ENCODE measurements at regions not wholly inside any gene's neighbourhood (a gene's known extent, or its start where the extent isn't known, plus 50 kb on each side); places are given as distances from the start of the nearest gene placed in this dataset.
A peak's percentile ranks its signal among the peaks of the same experiment; 100 is the strongest.

DNA sequence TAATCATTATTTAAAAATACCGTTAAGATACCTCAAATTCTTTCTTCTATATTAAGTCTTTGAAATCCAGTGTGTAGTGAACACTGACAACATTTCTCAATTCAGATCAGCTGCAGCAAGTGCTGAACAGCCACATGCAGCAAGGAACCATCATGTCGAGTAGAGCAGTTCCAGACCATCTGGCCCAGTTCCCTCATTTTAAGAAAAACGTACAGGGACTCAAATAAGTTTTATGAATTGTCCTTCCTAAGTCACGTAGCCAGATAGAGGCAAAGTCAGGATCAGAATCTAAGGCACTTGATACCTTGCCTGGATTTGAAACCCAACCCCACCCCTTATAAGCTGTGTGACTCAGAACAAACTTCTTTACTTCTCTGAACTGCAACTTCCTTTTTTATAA, 132.4 kb downstream of the PROX1 start:
- H3K9me3 ChIP-seq, result peaks cover 0 to 10% of the 10 kb centered on the region in 2 donors
- H3K4me1 ChIP-seq, result no peaks in the 10 kb centered on the region
- no peak overlapping the region for H3K27ac ChIP-seq
- intact Hi-C loops (cut with DNase I), result loop anchor here (10.0 kb wide), 1 partner anchor 875 kb away; no protein-coding TSS in a partner anchor
- no peak overlapping the region for H3K4me3 ChIP-seq
- TF ChIP-seq, protein P1, sequence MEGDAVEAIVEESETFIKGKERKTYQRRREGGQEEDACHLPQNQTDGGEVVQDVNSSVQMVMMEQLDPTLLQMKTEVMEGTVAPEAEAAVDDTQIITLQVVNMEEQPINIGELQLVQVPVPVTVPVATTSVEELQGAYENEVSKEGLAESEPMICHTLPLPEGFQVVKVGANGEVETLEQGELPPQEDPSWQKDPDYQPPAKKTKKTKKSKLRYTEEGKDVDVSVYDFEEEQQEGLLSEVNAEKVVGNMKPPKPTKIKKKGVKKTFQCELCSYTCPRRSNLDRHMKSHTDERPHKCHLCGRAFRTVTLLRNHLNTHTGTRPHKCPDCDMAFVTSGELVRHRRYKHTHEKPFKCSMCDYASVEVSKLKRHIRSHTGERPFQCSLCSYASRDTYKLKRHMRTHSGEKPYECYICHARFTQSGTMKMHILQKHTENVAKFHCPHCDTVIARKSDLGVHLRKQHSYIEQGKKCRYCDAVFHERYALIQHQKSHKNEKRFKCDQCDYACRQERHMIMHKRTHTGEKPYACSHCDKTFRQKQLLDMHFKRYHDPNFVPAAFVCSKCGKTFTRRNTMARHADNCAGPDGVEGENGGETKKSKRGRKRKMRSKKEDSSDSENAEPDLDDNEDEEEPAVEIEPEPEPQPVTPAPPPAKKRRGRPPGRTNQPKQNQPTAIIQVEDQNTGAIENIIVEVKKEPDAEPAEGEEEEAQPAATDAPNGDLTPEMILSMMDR (IDR thresholded peaks at IDR 0.05), result no peak
- no peaks in the 10 kb centered on the region for H3K36me3 ChIP-seq
- DNase-seq (ENCODE audit: low spot score in 2 of 2), result no peak
- no peaks in the 10 kb centered on the region for H3K27me3 ChIP-seq

DNA sequence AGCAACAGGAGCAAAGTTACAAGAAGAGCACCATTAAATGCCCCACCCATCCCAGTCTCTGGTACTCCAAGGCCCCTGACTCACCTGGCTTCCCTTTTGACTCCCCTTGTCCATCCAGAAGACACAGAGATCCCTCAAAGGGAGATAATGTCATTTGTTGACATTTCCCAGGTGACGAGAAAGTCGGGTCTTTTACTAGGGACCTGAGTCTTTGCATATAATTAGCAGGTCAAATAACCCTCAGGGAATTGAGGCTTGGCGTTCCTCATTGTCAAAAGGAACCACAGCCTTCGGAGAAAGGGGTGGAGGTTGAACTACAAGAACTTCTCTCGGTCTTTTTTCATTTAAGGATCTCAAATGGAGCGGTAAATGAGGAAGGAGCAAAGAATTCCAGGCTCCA, 133.2 kb downstream of the PROX1 start:
- Histone ChIP-seq H3K36me3 (no peaks in the 10 kb centered on the region), H3K4me1 (no peaks in the 10 kb centered on the region), H3K27ac (no peak overlapping the region), H3K4me3 (no peak overlapping the region), H3K27me3 (no peaks in the 10 kb centered on the region), H3K9me3 (peaks cover 0 to 10% of the 10 kb centered on the region in 2 donors)
- no peak for DNase-seq (ENCODE audit: low spot score in 2 of 2)
- TF ChIP-seq, protein P1 (IDR thresholded peaks at IDR 0.05), result no peak
- intact Hi-C loops (cut with DNase I), result loop anchor here (10.0 kb wide), 1 partner anchor 876 kb away; no protein-coding TSS in a partner anchor

DNA sequence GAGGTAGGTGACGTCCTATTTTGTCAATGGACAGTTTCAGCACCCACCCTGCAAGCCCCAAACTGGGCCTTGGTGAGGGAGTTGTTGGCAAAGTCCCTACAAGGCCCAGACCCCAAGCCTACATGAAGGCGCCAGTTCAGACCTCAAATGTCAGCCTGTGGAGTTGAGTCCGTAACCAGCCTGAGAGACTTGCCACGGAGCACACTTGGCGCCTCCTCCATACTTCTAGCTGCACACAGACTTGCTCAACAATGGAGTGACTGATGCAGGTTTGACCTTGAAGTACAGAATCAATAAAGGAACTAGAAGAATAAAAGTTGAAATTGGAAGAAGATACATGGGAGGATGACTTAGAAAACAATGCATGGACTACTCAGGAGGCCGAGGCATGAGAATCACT, 134.3 kb downstream of the PROX1 start:
- intact Hi-C loops (cut with DNase I), result loop anchor here (10.0 kb wide), 1 partner anchor 877 kb away; no protein-coding TSS in a partner anchor
- peaks cover 0 to 10% of the 10 kb centered on the region in 2 donors for H3K9me3 ChIP-seq
- no peaks in the 10 kb centered on the region for H3K4me1 ChIP-seq
- TF ChIP-seq, protein P1 (IDR thresholded peaks at IDR 0.05), result no peak
- H3K36me3 ChIP-seq, result no peaks in the 10 kb centered on the region
- DNase-seq (ENCODE audit: low spot score in 2 of 2), result no peak
- no peak overlapping the region for H3K4me3 ChIP-seq
- no peaks in the 10 kb centered on the region for H3K27me3 ChIP-seq
- H3K27ac ChIP-seq, result no peak overlapping the region

DNA sequence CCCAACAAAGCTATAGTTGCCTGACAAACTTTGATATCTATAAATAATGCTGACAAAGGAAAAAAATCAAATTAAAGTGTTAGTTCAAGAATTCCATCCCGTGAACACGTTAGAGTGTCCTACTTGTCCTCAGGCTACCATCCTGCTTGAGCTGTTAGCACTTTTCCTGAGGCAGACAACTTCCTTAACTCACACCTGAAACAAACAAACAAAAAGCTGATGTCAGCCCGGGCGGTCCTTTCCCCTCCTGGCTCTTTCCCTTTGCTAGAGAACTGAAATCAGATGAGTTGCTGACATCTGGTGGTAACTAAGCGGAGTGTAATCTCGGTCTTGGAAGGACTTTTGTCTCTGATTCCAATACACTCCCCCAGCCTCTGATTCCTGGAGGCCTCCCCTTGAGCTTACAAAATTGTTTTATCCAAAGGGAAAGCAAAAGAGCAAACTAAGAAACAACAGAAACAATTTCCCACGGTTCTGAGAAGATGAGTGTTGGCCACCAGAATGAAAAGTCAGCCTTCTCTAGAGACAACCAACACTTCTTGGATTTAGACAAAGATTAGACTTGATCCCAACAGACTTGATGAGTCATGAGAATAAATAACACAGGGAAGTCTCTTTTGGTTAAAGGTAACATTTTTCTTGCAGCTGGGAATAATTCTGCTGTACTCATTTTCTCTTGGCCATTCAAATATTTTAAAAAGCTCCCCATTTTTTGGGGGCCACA, 135.4 kb downstream of the PROX1 start:
- H3K27me3 ChIP-seq, result no peaks in the 10 kb centered on the region
- no peak for DNase-seq (ENCODE audit: low spot score in 2 of 2)
- H3K4me1 ChIP-seq, result no peaks in the 10 kb centered on the region
- no peaks in the 10 kb centered on the region for H3K36me3 ChIP-seq
- no peak overlapping the region for H3K4me3 ChIP-seq
- peaks cover 0 to 4% of the 10 kb centered on the region in 2 donors for H3K9me3 ChIP-seq
- intact Hi-C loops (cut with DNase I), result loop anchor here (10.0 kb wide), 1 partner anchor 878 kb away; no protein-coding TSS in a partner anchor
- no peak overlapping the region for H3K27ac ChIP-seq
- TF ChIP-seq, protein P1 (IDR thresholded peaks at IDR 0.05), result peak in 2 of 3 experiments; percentile 12 to 33

DNA sequence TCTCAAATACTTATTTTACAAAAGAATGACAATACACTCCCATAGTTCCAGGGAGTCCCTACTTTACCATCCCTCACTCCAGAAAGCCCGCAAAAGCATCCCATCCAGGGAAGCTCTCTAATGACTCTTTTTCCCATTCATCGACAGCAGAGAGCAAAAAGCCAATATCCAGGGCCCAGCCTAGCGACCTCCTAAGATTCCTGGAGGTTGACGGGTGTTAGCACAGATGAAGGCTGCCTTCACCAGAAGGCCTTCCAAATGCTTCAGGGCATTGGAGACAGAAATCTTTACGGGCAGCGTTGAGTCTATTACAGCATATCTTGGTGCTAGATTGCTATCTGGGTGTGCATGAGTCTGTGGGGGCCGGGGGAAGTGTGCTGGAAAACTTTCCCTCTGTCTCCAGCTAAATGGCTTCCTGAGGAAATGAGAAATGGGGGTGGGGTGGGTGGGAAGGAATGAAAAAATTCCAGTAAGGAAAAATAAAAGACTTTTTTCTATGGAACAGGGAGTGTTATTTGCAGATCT, 136.6 kb downstream of the PROX1 start:
- H3K27me3 ChIP-seq, result no peaks in the 10 kb centered on the region
- no peak for DNase-seq (ENCODE audit: low spot score in 2 of 2)
- H3K27ac ChIP-seq, result no peak overlapping the region
- H3K4me3 ChIP-seq, result no peak overlapping the region
- H3K4me1 ChIP-seq, result no peaks in the 10 kb centered on the region
- no peaks in the 10 kb centered on the region for H3K36me3 ChIP-seq
- no peaks in the 10 kb centered on the region for H3K9me3 ChIP-seq
- intact Hi-C loops (cut with DNase I), result loop anchor here (10.0 kb wide), 1 partner anchor 880 kb away; no protein-coding TSS in a partner anchor
- TF ChIP-seq, protein P1 (IDR thresholded peaks at IDR 0.05), result no peak

Data from ascending aorta (tissue), 2 donors.